GM12864 (cell line): ENCODE measurements at regions not wholly inside any gene's neighbourhood (a gene's known extent, or its start where the extent isn't known, plus 50 kb on each side); places are given as distances from the start of the nearest gene placed in this dataset.

Experiments
- DNase-seq: peaks from one replicate; pipeline ENCODE4 v3.0.0-alpha.2; 2011; ENCODE audit warnings: low read depth
- H3K4me3 ChIP-seq: 2 replicates; pipeline ENCODE4 v1.5.1; 2011; ENCODE audit warnings: mild to moderate bottlenecking, low read depth, low read length, control low read depth
- TF ChIP-seq, protein P1 (sequence below): IDR thresholded peaks from 2 replicates; pipeline ENCODE4 v1.5.1; 2011; ENCODE audit warnings: low read depth, mild to moderate bottlenecking, moderate library complexity, low read length, control low read depth, inconsistent platforms; ENCODE audit errors: missing control alignments

DNA sequence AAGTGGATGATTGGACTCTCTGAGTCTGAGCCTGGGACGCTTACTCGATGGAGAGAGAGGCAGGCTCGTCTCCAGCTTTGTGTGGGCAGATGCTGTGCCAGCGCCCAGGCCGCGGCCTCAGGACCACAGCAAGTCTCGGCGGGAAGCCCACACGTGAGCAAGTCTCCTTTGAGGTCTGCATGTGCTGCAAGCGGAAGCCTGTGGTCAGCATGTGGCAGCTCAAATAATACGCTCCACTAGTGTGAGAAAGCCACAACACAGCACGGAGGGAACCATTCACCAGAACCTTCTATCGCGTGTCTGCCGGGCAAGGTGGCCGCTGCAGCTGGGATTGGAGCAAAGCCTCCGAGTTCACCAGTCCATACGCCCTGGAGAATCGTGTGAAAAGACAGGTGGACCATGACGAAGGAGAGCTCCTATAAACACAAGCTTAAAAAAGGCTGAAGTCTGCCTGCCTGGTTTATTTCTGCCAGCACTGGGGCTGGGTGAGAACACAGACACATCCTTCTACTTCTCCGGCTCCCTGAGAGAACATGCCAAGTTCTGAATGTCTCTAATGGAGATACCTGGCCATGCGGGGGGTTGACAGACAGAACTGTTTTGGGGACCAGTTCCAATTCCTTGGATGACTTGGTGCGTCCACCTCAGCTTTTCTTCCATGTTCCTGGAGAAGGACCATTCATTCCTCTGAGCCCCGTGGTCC lies 82.0 kb upstream of the LRIG1 start:
- DNase-seq: peak; percentile 72
- no peak overlapping the region for H3K4me3 ChIP-seq
- TF ChIP-seq, protein P1, sequence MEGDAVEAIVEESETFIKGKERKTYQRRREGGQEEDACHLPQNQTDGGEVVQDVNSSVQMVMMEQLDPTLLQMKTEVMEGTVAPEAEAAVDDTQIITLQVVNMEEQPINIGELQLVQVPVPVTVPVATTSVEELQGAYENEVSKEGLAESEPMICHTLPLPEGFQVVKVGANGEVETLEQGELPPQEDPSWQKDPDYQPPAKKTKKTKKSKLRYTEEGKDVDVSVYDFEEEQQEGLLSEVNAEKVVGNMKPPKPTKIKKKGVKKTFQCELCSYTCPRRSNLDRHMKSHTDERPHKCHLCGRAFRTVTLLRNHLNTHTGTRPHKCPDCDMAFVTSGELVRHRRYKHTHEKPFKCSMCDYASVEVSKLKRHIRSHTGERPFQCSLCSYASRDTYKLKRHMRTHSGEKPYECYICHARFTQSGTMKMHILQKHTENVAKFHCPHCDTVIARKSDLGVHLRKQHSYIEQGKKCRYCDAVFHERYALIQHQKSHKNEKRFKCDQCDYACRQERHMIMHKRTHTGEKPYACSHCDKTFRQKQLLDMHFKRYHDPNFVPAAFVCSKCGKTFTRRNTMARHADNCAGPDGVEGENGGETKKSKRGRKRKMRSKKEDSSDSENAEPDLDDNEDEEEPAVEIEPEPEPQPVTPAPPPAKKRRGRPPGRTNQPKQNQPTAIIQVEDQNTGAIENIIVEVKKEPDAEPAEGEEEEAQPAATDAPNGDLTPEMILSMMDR: no peak

DNA sequence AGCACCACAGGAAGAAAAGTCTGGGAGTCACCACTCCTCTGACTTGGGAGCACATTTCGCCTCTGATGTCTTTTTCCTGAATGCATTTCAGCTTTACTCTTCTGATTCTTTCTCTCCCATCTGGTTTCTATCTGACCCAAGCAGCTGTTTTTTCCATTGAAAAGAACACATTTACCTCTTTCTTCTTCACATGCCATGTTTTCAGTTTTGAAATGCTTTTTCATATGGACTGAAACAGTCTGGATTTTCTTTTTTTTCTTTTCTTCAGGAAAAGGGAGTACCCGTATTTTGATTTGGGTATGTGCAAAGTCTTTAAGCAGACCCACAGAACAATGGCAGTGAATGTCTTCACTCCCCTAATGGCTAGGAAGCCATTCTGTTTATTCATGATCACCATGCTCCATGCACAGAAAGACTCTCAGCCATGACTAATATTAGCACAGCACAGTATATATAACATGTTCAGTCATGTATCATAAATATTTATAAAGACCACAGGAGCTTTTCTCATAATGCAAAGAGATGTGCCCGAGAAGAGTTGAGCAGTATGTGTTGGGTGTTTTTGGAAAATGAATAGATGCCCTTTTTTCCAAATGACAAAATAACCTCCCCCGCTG lies 82.7 kb upstream of the LRIG1 start:
- TF ChIP-seq, protein P1: no peak
- H3K4me3 ChIP-seq: no peak overlapping the region
- no peak for DNase-seq

DNA sequence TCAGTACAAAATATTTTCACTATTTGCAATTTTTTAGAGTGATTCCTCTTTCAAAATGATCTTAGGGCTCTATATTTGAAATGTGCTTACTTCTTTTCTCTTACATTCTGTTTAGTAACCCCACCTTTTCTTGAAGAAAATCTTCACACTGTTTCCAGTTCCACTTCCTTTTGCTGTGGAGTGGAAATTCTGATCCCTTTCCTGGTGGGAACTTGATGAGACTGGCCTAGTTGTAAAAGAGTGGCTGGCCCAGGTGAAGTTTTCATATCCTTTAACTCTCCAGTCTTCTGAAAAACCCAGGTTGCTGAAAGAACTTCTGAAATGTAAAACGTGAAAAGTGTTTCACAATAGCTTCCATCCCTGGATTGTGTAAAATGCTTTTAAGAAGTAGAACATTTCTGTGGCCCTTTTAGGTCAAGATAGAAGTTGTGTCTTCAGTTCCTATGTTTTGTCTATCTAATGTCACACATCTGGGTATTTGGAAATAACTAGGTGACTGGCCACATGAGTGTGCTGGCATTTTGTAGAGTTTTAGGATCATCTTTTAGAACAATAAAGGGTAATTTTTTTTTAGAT lies 84.8 kb upstream of the LRIG1 start:
- DNase-seq: no peak
- TF ChIP-seq, protein P1: no peak
- no peak overlapping the region for H3K4me3 ChIP-seq

DNA sequence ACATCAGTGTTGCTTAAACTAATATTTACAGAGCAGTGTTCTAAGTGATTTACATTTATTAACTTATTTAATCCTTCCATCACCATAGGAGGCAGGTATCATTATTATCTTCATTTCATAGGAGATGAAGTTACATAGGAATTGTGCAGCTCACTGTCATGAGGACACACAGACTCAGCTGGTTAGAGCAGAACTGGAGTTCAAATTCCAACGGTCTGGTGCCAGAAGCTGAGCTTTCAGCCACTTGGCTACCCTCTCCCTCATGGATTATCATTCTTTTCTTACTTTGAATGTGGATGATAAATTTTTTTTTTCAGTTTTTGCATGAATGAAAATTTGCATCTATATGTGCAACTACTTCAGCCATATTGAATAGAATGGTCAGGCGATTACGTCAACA lies 86.0 kb upstream of the LRIG1 start:
- TF ChIP-seq, protein P1: no peak
- H3K4me3 ChIP-seq: no peak overlapping the region
- no peak for DNase-seq

DNA sequence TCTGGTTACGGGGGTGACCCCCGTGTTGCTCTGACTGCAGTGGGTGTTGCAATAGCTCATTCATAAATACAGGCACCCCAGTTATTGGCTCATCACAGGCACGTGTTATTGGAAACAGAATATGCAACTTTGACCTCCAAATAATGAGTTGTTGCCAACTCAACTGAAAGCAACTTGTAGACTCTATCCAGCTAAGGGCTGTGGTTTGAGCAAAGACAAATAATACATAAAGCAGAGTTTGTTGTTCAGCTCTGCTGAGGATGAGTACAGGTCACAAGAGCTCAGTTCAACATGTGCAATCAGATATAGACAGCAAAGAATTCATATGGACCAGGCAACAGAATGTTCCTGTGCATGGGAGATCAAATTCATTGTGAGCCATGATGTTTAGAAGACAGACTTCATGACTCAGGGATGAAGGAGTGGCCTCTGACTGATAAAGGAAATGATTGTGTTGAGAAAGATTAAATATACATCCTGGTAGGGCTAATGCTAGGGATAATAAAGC lies 87.6 kb upstream of the LRIG1 start:
- TF ChIP-seq, protein P1: no peak
- H3K4me3 ChIP-seq: no peak overlapping the region
- no peak for DNase-seq

DNA sequence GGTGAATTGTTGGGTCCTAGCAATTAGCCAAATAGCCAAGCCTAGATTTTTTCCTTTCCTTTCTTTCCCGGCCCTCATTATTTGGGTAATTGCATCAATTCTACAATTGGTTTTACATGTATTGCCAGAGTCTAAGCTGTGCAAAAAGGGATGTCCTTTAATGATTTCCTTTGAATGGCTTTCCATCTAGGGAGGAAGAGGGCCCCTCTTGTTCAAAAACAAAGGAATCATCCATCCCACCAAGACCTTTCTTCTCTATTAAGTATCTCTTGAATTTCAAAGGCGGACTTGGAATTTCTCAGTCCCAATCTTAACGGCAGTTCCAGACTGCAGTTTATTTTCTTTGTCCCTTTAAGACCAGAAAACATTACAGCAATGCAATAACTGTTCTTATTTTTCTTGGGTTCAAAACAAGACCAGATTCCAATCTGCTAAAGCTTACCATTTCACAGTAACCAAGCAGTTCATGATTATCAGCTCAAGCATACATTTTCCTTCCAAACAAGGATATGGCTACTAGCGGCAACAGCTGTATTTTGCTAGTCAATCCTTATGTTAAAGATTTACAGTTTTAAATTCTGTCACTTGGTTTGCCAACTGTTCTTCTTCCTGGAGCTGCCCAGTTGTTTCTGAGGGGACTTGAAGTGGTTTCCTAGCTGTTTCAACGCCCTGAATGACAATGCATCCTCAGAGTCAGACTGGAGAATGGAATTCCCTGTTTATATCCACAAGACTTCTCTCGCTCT lies 91.4 kb upstream of the LRIG1 start:
- no peak overlapping the region for H3K4me3 ChIP-seq
- TF ChIP-seq, protein P1: no peak

More for the DNA sequence above, 91.4 kb upstream of the LRIG1 start:
- no peak for DNase-seq
